Stromal cell of bone marrow (primary cell): ENCODE measurements at regions not wholly inside any gene's neighbourhood (a gene's known extent, or its start where the extent isn't known, plus 50 kb on each side); places are given as distances from the start of the nearest gene placed in this dataset.
"Not testable (repeated sequence)": the region's sequence is repeated elsewhere in the genome, so short reads cannot be mapped to it uniquely, and the experiment has no call there.

Experiments used
- DNase-seq: peaks from one replicate; pipeline ENCODE4 v3.0.0-alpha.2; 2012; ENCODE audit warnings: low read depth

GRCh38 chr10:109275960-109276359 is 647.4 kb downstream of the XPNPEP1 start:
- DNase-seq, result no peak

GRCh38 chr10:109274681-109275080 is 648.6 kb downstream of the XPNPEP1 start:
- no peak for DNase-seq

GRCh38 chr10:109270173-109270572 is 653.1 kb downstream of the XPNPEP1 start:
- no peak for DNase-seq

- no peak for DNase-seq
Observed at GRCh38 chr10:109264004-109264403, 659.3 kb downstream of the XPNPEP1 start.

- DNase-seq, result no peak
Observed at GRCh38 chr10:109261231-109261630, 662.1 kb downstream of the XPNPEP1 start.

- no peak for DNase-seq
Observed at GRCh38 chr10:109259293-109259692, 664.0 kb downstream of the XPNPEP1 start.

GRCh38 chr10:109253306-109253705 is 670.0 kb downstream of the XPNPEP1 start:
- DNase-seq, result no peak

GRCh38 chr10:109250152-109250551 is 673.2 kb downstream of the XPNPEP1 start:
- DNase-seq, result no peak

GRCh38 chr10:109247814-109248213 is 675.5 kb downstream of the XPNPEP1 start:
- no peak for DNase-seq

- no peak for DNase-seq
Observed at GRCh38 chr10:109245821-109246220, 677.5 kb downstream of the XPNPEP1 start.

GRCh38 chr10:109239371-109239770 is 683.9 kb downstream of the XPNPEP1 start:
- DNase-seq, result no peak

- no peak for DNase-seq
Observed at GRCh38 chr10:109237682-109238081, 685.6 kb downstream of the XPNPEP1 start.

GRCh38 chr10:109237050-109237449 is 686.3 kb downstream of the XPNPEP1 start:
- DNase-seq, result no peak

GRCh38 chr10:109223533-109223932 is 699.8 kb downstream of the XPNPEP1 start:
- DNase-seq, result not testable (repeated sequence)

GRCh38 chr10:109219935-109220605 is 703.2 kb downstream of the XPNPEP1 start:
- no peak for DNase-seq

- DNase-seq, result no peak
Observed at GRCh38 chr10:109218207-109218606, 705.1 kb downstream of the XPNPEP1 start.

- DNase-seq, result peak; percentile 18
Observed at GRCh38 chr10:109215291-109216075, 707.8 kb downstream of the XPNPEP1 start.

GRCh38 chr10:109214891-109215290 is 708.4 kb downstream of the XPNPEP1 start:
- not testable (repeated sequence) for DNase-seq

- DNase-seq, result no peak
Observed at GRCh38 chr10:109207361-109207760, 716.0 kb downstream of the XPNPEP1 start.

GRCh38 chr10:109205929-109206585 is 717.3 kb downstream of the XPNPEP1 start:
- DNase-seq, result peak; percentile 71

GRCh38 chr10:109203646-109204353 is 719.5 kb downstream of the XPNPEP1 start:
- no peak for DNase-seq

GRCh38 chr10:109202111-109202510 is 721.2 kb downstream of the XPNPEP1 start:
- DNase-seq, result no peak
